GM19372 (cell line): ENCODE measurements at regions not wholly inside any gene's neighbourhood (a gene's known extent, or its start where the extent isn't known, plus 50 kb on each side); places are given as distances from the start of the nearest gene placed in this dataset.

Experiments
- ATAC-seq: cut with Tn5 transposase; IDR thresholded peaks from one replicate; pipeline ENCODE4 v1.9.1; 2021; ENCODE audit warnings: mild to moderate bottlenecking, low read depth, moderate library complexity; ENCODE audit not compliant: unreplicated experiment

GRCh38 chr3:162168715-162169114 lies 672.1 kb downstream of the OTOL1 start:
- ATAC-seq = no peak

- no peak for ATAC-seq
Observed at GRCh38 chr3:162170581-162170980, 674.0 kb downstream of the OTOL1 start.

- no peak for ATAC-seq
Observed at GRCh38 chr3:162171970-162172369, 675.4 kb downstream of the OTOL1 start.

GRCh38 chr3:162175145-162175544 lies 678.5 kb downstream of the OTOL1 start:
- ATAC-seq = no peak

- ATAC-seq = no peak
Observed at GRCh38 chr3:162175878-162176277, 679.3 kb downstream of the OTOL1 start.

- ATAC-seq = no peak
Observed at GRCh38 chr3:162183440-162183839, 686.8 kb downstream of the OTOL1 start.

GRCh38 chr3:162192340-162193029 lies 695.9 kb downstream of the OTOL1 start:
- ATAC-seq = no peak

- ATAC-seq = no peak
Observed at GRCh38 chr3:162193148-162194095, 696.8 kb downstream of the OTOL1 start.

GRCh38 chr3:162195147-162195546 lies 698.5 kb downstream of the OTOL1 start:
- no peak for ATAC-seq

- no peak for ATAC-seq
Observed at GRCh38 chr3:162196964-162197363, 700.4 kb downstream of the OTOL1 start.

GRCh38 chr3:162200836-162201235 lies 704.2 kb downstream of the OTOL1 start:
- no peak for ATAC-seq

GRCh38 chr3:162206648-162207047 lies 710.0 kb downstream of the OTOL1 start:
- ATAC-seq = no peak

- ATAC-seq = no peak
Observed at GRCh38 chr3:162211470-162211869, 714.9 kb downstream of the OTOL1 start.

- ATAC-seq = no peak
Observed at GRCh38 chr3:162213196-162213595, 716.6 kb downstream of the OTOL1 start.

- ATAC-seq = no peak
Observed at GRCh38 chr3:162213956-162214355, 717.3 kb downstream of the OTOL1 start.

- no peak for ATAC-seq
Observed at GRCh38 chr3:162217647-162218046, 721.0 kb downstream of the OTOL1 start.

GRCh38 chr3:162218479-162218878 lies 721.9 kb downstream of the OTOL1 start:
- ATAC-seq = no peak

GRCh38 chr3:162224746-162225145 lies 728.1 kb downstream of the OTOL1 start:
- ATAC-seq = no peak

GRCh38 chr3:162236949-162237348 lies 740.3 kb downstream of the OTOL1 start:
- ATAC-seq = no peak

GRCh38 chr3:162250782-162251181 lies 754.2 kb downstream of the OTOL1 start:
- no peak for ATAC-seq

- ATAC-seq = no peak
Observed at GRCh38 chr3:162262129-162262528, 765.5 kb downstream of the OTOL1 start.

GRCh38 chr3:162263596-162263995 lies 767.0 kb downstream of the OTOL1 start:
- ATAC-seq = no peak
